HEK293 (cell line): ENCODE measurements at regions not wholly inside any gene's neighbourhood (a gene's known extent, or its start where the extent isn't known, plus 50 kb on each side); places are given as distances from the start of the nearest gene placed in this dataset.

Experiments used
- BCL11A ChIP-seq: fragments of 450-650 bp; formaldehyde crosslinking; IDR thresholded peaks from 2 replicates; pipeline ENCODE4 v1.5.1; 2016; ENCODE audit warnings: low read depth, missing biosample characterization, missing genetic modification characterization
- GLI2 ChIP-seq: fragments of 450-650 bp; formaldehyde crosslinking; IDR thresholded peaks from 2 replicates; pipeline ENCODE4; 2017; ENCODE audit warnings: missing biosample characterization, missing genetic modification characterization, low read depth, borderline replicate concordance
- MZF1 ChIP-seq: fragments of 450-650 bp; formaldehyde crosslinking; IDR thresholded peaks from 2 replicates; pipeline ENCODE4 v1.5.1; 2017; ENCODE audit warnings: missing biosample characterization, missing genetic modification characterization, borderline replicate concordance
- REPIN1 ChIP-seq: fragments of 450-650 bp; formaldehyde crosslinking; IDR thresholded peaks from 2 replicates; pipeline ENCODE4 v1.5.1; 2017; ENCODE audit warnings: missing biosample characterization, missing genetic modification characterization, low read depth
- SCRT1 ChIP-seq: fragments of 450-650 bp; formaldehyde crosslinking; IDR thresholded peaks from 2 replicates; pipeline ENCODE4 v1.5.1; 2016; ENCODE audit warnings: missing biosample characterization, missing genetic modification characterization, borderline replicate concordance
- YY1 ChIP-seq: fragments of 450-650 bp; formaldehyde crosslinking; IDR thresholded peaks from 2 replicates; pipeline ENCODE4 v1.5.1; 2018; ENCODE audit warnings: missing biosample characterization, missing genetic modification characterization
- ZBTB1 ChIP-seq: fragments of 450-650 bp; formaldehyde crosslinking; IDR thresholded peaks from 2 replicates; pipeline ENCODE4 v1.5.1; 2016; ENCODE audit warnings: missing biosample characterization, missing genetic modification characterization
- ZBTB7A ChIP-seq: fragments of 450-650 bp; formaldehyde crosslinking; IDR thresholded peaks from 2 replicates; pipeline ENCODE4 v1.5.1; 2016; ENCODE audit warnings: low read depth, missing biosample characterization, missing genetic modification characterization
- ZFP3 ChIP-seq: fragments of 450-650 bp; formaldehyde crosslinking; IDR thresholded peaks from 2 replicates; pipeline ENCODE4 v1.5.1; 2016; ENCODE audit warnings: low read depth, missing biosample characterization, missing genetic modification characterization
- ZNF132 ChIP-seq: fragments of 450-650 bp; formaldehyde crosslinking; IDR thresholded peaks from 2 replicates; pipeline ENCODE4 v1.5.1; 2017; ENCODE audit warnings: missing biosample characterization, missing genetic modification characterization, borderline replicate concordance
- ZNF202 ChIP-seq: fragments of 450-650 bp; formaldehyde crosslinking; IDR thresholded peaks from 2 replicates; pipeline ENCODE4 v1.5.1; 2016; ENCODE audit warnings: missing biosample characterization, missing genetic modification characterization, borderline replicate concordance
- ZNF248 ChIP-seq: fragments of 450-650 bp; formaldehyde crosslinking; IDR thresholded peaks from 2 replicates; pipeline ENCODE4 v1.5.1; 2017; ENCODE audit warnings: missing biosample characterization, missing genetic modification characterization
- ZNF302 ChIP-seq: fragments of 450-650 bp; formaldehyde crosslinking; IDR thresholded peaks from 2 replicates; pipeline ENCODE4 v1.5.1; 2016; ENCODE audit warnings: missing biosample characterization, missing genetic modification characterization, low read depth
- ZNF335 ChIP-seq: fragments of 450-650 bp; formaldehyde crosslinking; conservative IDR thresholded peaks from 2 replicates; pipeline ENCODE4 v1.5.1; 2016; ENCODE audit warnings: missing biosample characterization, missing genetic modification characterization
- ZNF366 ChIP-seq: fragments of 450-650 bp; formaldehyde crosslinking; conservative IDR thresholded peaks from 2 replicates; pipeline ENCODE4 v1.5.1; 2016; ENCODE audit warnings: missing biosample characterization, missing genetic modification characterization
- ZNF394 ChIP-seq: fragments of 450-650 bp; formaldehyde crosslinking; IDR thresholded peaks from 2 replicates; pipeline ENCODE4 v1.5.1; 2016; ENCODE audit warnings: missing biosample characterization, missing genetic modification characterization, mild to moderate bottlenecking, moderate library complexity, borderline replicate concordance
- ZNF510 ChIP-seq: fragments of 450-650 bp; formaldehyde crosslinking; IDR thresholded peaks from 2 replicates; pipeline ENCODE4 v1.5.1; 2018; ENCODE audit warnings: mild to moderate bottlenecking, missing genetic modification characterization, missing biosample characterization; ENCODE audit not compliant: insufficient replicate concordance
- ZNF549 ChIP-seq: fragments of 450-650 bp; IDR thresholded peaks from 2 replicates; pipeline ENCODE4 v1.5.1; 2018; ENCODE audit warnings: missing biosample characterization, missing genetic modification characterization, mild to moderate bottlenecking, inconsistent platforms, moderate library complexity
- ZNF561 ChIP-seq: fragments of 450-650 bp; IDR thresholded peaks from 2 replicates; pipeline ENCODE4 v1.5.1; 2018; ENCODE audit warnings: missing biosample characterization, missing genetic modification characterization, borderline replicate concordance
- ZNF623 ChIP-seq: fragments of 450-650 bp; formaldehyde crosslinking; IDR thresholded peaks from 2 replicates; pipeline ENCODE4 v1.5.1; 2016; ENCODE audit warnings: missing biosample characterization, missing genetic modification characterization
- ZNF624 ChIP-seq: fragments of 450-650 bp; formaldehyde crosslinking; IDR thresholded peaks from 2 replicates; pipeline ENCODE4 v1.5.1; 2017; ENCODE audit warnings: missing biosample characterization, missing genetic modification characterization
- ZNF629 ChIP-seq: fragments of 450-650 bp; formaldehyde crosslinking; IDR thresholded peaks from 2 replicates; pipeline ENCODE4 v1.5.1; 2017; ENCODE audit warnings: missing biosample characterization, missing genetic modification characterization
- ZNF660 ChIP-seq: fragments of 450-650 bp; IDR thresholded peaks from 2 replicates; pipeline ENCODE4 v1.5.1; 2018; ENCODE audit warnings: missing biosample characterization, mild to moderate bottlenecking, missing genetic modification characterization
- ZNF677 ChIP-seq: fragments of 450-650 bp; IDR thresholded peaks from 2 replicates; pipeline ENCODE4 v1.5.0; 2018; ENCODE audit warnings: missing biosample characterization, mild to moderate bottlenecking, missing genetic modification characterization, moderate library complexity
- ZNF785 ChIP-seq: fragments of 450-650 bp; formaldehyde crosslinking; IDR thresholded peaks from 2 replicates; pipeline ENCODE4 v1.5.1; 2016; ENCODE audit warnings: missing biosample characterization, missing genetic modification characterization
- ZNF843 ChIP-seq: fragments of 450-650 bp; formaldehyde crosslinking; IDR thresholded peaks from 2 replicates; pipeline ENCODE4 v1.5.1; 2016; ENCODE audit warnings: missing biosample characterization, missing genetic modification characterization
- ZSCAN30 ChIP-seq: fragments of 450-650 bp; IDR thresholded peaks from 2 replicates; pipeline ENCODE4 v1.5.1; 2018; ENCODE audit warnings: missing biosample characterization, mild to moderate bottlenecking, missing genetic modification characterization, moderate library complexity
- TF ChIP-seq, protein P1 (sequence below): fragments of 450-650 bp; formaldehyde crosslinking; IDR thresholded peaks from 2 replicates; pipeline ENCODE4 v1.5.0; 2017; ENCODE audit warnings: missing biosample characterization, missing genetic modification characterization, borderline replicate concordance
- TF ChIP-seq, protein P2 (sequence below): fragments of 450-650 bp; formaldehyde crosslinking; IDR thresholded peaks from 2 replicates; pipeline ENCODE4 v1.5.1; 2017; ENCODE audit warnings: missing biosample characterization, mild to moderate bottlenecking, missing genetic modification characterization, moderate library complexity
- TF ChIP-seq, protein P3 (sequence below): fragments of 450-650 bp; formaldehyde crosslinking; IDR thresholded peaks from 2 replicates; pipeline ENCODE4 v1.5.1; 2016; ENCODE audit warnings: missing biosample characterization, missing genetic modification characterization, borderline replicate concordance
- TF ChIP-seq, protein P4 (sequence below): fragments of 450-650 bp; formaldehyde crosslinking; IDR thresholded peaks from 2 replicates; pipeline ENCODE4 v1.5.1; 2016; ENCODE audit warnings: missing biosample characterization, missing genetic modification characterization
- TF ChIP-seq, protein P5 (sequence below): fragments of 450-650 bp; formaldehyde crosslinking; IDR thresholded peaks from 2 replicates; pipeline ENCODE4 v1.5.1; 2017; ENCODE audit warnings: missing biosample characterization, missing genetic modification characterization

DNA sequence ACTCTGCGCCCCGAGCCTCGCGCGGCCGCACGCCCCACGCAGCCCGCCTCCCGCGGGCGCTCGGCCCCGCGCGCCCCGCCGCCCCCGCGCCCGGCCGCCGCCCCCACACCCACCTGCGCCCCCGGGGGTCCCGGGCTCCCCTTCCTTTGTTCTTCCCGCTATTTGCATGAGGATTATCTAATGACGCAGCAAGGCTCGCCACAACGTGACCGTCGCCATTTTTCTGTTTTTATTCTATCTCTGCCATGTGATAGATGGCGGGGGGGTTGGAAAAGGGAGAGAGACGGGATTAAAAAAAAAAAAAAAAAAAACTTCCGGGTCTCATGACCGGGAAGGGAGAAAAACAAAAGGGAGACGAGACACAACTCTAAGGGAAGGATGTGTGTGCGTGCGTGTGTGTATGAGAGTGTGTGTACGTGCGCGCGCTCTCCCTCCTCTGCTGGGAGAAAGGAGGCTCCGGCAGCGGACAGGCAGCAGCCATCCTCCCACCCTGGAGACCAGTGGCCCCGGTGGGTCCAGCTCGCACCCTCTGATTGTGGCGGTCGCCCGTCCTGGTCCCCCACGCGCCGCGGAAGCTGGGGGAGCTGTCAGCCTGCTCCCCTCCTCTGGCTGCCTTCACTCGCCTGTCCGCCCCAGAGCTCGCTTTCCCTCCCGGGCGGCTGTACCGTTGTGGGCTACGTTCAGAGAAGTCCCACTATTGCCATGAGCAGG is 80.4 kb upstream of the AK4 start (continued):
- TF ChIP-seq, protein P1, sequence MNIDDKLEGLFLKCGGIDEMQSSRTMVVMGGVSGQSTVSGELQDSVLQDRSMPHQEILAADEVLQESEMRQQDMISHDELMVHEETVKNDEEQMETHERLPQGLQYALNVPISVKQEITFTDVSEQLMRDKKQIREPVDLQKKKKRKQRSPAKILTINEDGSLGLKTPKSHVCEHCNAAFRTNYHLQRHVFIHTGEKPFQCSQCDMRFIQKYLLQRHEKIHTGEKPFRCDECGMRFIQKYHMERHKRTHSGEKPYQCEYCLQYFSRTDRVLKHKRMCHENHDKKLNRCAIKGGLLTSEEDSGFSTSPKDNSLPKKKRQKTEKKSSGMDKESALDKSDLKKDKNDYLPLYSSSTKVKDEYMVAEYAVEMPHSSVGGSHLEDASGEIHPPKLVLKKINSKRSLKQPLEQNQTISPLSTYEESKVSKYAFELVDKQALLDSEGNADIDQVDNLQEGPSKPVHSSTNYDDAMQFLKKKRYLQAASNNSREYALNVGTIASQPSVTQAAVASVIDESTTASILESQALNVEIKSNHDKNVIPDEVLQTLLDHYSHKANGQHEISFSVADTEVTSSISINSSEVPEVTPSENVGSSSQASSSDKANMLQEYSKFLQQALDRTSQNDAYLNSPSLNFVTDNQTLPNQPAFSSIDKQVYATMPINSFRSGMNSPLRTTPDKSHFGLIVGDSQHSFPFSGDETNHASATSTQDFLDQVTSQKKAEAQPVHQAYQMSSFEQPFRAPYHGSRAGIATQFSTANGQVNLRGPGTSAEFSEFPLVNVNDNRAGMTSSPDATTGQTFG (tag by site-specific recombination), result no peak
- TF ChIP-seq ZNF510 (tag by site-specific recombination) (no peak), ZNF785 (tag by site-specific recombination) (no peak), ZNF629 (tag by site-specific recombination) (peak; percentile 59; the same call in 1 of the 2 replicates), SCRT1 (tag by site-specific recombination) (no peak), ZNF202 (tag by site-specific recombination) (no peak), ZNF335 (tag by site-specific recombination) (peak; percentile 95), ZNF248 (tag by site-specific recombination) (no peak), ZNF549 (tag by site-specific recombination) (no peak), ZNF843 (tag by site-specific recombination) (peak; percentile 43; the same call in 1 of the 2 replicates), ZNF394 (peak; percentile 39; the same call in 1 of the 2 replicates), ZNF561 (tag by site-specific recombination) (no peak; the same call in 1 of the 2 replicates), ZNF623 (no peak), ZNF366 (no peak; the same call in 1 of the 2 replicates), ZNF302 (tag by site-specific recombination) (no peak), ZBTB1 (no peak), GLI2 (tag by site-specific recombination) (no peak), ZSCAN30 (tag by site-specific recombination) (0 out of 2 replicates have a peak, but pooled peaks have one; percentile 41), BCL11A (no peak), YY1 (tag by site-specific recombination) (peak; percentile 63; the same call in 1 of the 2 replicates), ZNF132 (tag by site-specific recombination) (no peak), ZFP3 (tag by site-specific recombination) (no peak), ZBTB7A (no peak), ZNF660 (tag by site-specific recombination) (no peak), ZNF624 (tag by site-specific recombination) (no peak), ZNF677 (tag by site-specific recombination) (no peak), REPIN1 (tag by site-specific recombination) (no peak), MZF1 (no peak)
- TF ChIP-seq, protein P2, sequence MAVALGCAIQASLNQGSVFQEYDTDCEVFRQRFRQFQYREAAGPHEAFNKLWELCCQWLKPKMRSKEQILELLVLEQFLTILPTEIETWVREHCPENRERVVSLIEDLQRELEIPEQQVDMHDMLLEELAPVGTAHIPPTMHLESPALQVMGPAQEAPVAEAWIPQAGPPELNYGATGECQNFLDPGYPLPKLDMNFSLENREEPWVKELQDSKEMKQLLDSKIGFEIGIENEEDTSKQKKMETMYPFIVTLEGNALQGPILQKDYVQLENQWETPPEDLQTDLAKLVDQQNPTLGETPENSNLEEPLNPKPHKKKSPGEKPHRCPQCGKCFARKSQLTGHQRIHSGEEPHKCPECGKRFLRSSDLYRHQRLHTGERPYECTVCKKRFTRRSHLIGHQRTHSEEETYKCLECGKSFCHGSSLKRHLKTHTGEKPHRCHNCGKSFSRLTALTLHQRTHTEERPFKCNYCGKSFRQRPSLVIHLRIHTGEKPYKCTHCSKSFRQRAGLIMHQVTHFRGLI (tag by site-specific recombination), result no peak
- TF ChIP-seq, protein P3, sequence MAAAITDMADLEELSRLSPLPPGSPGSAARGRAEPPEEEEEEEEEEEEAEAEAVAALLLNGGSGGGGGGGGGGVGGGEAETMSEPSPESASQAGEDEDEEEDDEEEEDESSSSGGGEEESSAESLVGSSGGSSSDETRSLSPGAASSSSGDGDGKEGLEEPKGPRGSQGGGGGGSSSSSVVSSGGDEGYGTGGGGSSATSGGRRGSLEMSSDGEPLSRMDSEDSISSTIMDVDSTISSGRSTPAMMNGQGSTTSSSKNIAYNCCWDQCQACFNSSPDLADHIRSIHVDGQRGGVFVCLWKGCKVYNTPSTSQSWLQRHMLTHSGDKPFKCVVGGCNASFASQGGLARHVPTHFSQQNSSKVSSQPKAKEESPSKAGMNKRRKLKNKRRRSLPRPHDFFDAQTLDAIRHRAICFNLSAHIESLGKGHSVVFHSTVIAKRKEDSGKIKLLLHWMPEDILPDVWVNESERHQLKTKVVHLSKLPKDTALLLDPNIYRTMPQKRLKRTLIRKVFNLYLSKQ (tag by site-specific recombination), result no peak
- TF ChIP-seq, protein P4, sequence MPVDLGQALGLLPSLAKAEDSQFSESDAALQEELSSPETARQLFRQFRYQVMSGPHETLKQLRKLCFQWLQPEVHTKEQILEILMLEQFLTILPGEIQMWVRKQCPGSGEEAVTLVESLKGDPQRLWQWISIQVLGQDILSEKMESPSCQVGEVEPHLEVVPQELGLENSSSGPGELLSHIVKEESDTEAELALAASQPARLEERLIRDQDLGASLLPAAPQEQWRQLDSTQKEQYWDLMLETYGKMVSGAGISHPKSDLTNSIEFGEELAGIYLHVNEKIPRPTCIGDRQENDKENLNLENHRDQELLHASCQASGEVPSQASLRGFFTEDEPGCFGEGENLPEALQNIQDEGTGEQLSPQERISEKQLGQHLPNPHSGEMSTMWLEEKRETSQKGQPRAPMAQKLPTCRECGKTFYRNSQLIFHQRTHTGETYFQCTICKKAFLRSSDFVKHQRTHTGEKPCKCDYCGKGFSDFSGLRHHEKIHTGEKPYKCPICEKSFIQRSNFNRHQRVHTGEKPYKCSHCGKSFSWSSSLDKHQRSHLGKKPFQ (tag by site-specific recombination), result no peak
- TF ChIP-seq, protein P5, sequence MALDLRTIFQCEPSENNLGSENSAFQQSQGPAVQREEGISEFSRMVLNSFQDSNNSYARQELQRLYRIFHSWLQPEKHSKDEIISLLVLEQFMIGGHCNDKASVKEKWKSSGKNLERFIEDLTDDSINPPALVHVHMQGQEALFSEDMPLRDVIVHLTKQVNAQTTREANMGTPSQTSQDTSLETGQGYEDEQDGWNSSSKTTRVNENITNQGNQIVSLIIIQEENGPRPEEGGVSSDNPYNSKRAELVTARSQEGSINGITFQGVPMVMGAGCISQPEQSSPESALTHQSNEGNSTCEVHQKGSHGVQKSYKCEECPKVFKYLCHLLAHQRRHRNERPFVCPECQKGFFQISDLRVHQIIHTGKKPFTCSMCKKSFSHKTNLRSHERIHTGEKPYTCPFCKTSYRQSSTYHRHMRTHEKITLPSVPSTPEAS (tag by site-specific recombination), result peak; percentile 96
